HepG2 (cell line): ENCODE measurements at regions not wholly inside any gene's neighbourhood (a gene's known extent, or its start where the extent isn't known, plus 50 kb on each side); places are given as distances from the start of the nearest gene placed in this dataset.

Experiments
- ATAC-seq: fragments of 200-7000 bp; cut with Tn5 transposase; 3 replicates; pipeline ENCODE4 v1.9.1; 2020; ENCODE audit warnings: mild to moderate bottlenecking, moderate library complexity
- BruUV-seq: library from RNA; stranded (reverse); fragments of 400-500 nt; replicated peaks from 2 replicates; lab custom pipeline; 2021; lab: Mats Ljungman, UMichigan
- CTCF ChIA-PET: fragments of 300-600 bp; formaldehyde crosslinking; extraction: SDS; loops from one replicate; lab custom pipeline; 2021; ENCODE audit warnings: low total read pairs, inconsistent platforms, low intra/inter-chr PET ratio; lab: Yijun Ruan, JAX
- POLR2A ChIA-PET: fragments of 350-600 bp; sonication (Branson Sonifier 250); formaldehyde crosslinking; loops from one replicate; lab custom pipeline; 2020; ENCODE audit warnings: antibody characterized with exemption, inconsistent platforms; lab: Yijun Ruan, JAX
- DNase-seq: peaks from one replicate; pipeline ENCODE4 v3.0.0-alpha.2; 2015; ENCODE audit warnings: low spot score
- FAIRE-seq: peaks from 3 replicates; lab custom pipeline; 2011; peaks lifted over from hg19 to GRCh38; lab: Jason Lieb, UNC
- H2AFZ ChIP-seq: one replicate; pipeline ENCODE4 v1.6.1; 2011; ENCODE audit warnings: low read length, inconsistent platforms
- H3K27ac ChIP-seq: fragments of 300-600 bp; 3 replicates; pipeline ENCODE4 v1.8.0; 2011; ENCODE audit warnings: mixed run types, mild to moderate bottlenecking, mixed read lengths, low read length, inconsistent platforms; ENCODE audit not compliant: insufficient read depth; ENCODE audit errors: extremely low read length
- H3K27me3 ChIP-seq, 2 experiments: fragments of 200-600 bp in 1 of 2; 2 replicates in 1 of 2; 3 replicates in 1 of 2; pipeline versions ENCODE4 v1.6.0 to v1.8.0; 2011; ENCODE audit warnings: low read length in 2 of 2, mild to moderate bottlenecking in 2 of 2, moderate library complexity in 2 of 2, inconsistent platforms in 1 of 2; ENCODE audit not compliant: insufficient read depth in 2 of 2, control insufficient read depth in 1 of 2
- H3K36me3 ChIP-seq, 2 experiments: fragments of 200-600 bp in 1 of 2; replicated peaks in 1 of 2; 2 replicates in 1 of 2; 3 replicates in 1 of 2; pipeline versions ENCODE4 v1.5.1 to v1.8.0; 2011; ENCODE audit warnings: low read length in 2 of 2, inconsistent platforms in 1 of 2; ENCODE audit not compliant: insufficient read depth in 2 of 2, control insufficient read depth in 1 of 2
- H3K4me1 ChIP-seq: 2 replicates; pipeline ENCODE4 v1.5.1; 2012; ENCODE audit warnings: low read length, inconsistent platforms; ENCODE audit not compliant: insufficient read depth
- H3K4me2 ChIP-seq: 2 replicates; pipeline ENCODE4 v1.6.0; 2011; ENCODE audit warnings: low read depth, low read length, inconsistent platforms
- H3K4me3 ChIP-seq, 3 experiments: fragments of 200-600 bp in 1 of 3; sonication (generic), shearing (Covaris generic) in 1 of 3; replicated peaks in 1 of 3; 2 replicates each; pipeline ENCODE4 v1.5.1; 2011 to 2016; ENCODE audit warnings: low read length in 3 of 3, inconsistent platforms in 2 of 3, low read depth in 2 of 3, mild to moderate bottlenecking in 2 of 3, control low read depth in 1 of 3, mixed read lengths in 1 of 3; ENCODE audit not compliant: insufficient read depth in 1 of 3
- H3K79me2 ChIP-seq: one replicate; pipeline ENCODE4 v1.6.1; 2011; ENCODE audit warnings: low read length, inconsistent platforms; ENCODE audit not compliant: insufficient read depth
- H3K9ac ChIP-seq: 2 replicates; pipeline ENCODE4 v1.6.0; 2011; ENCODE audit warnings: mild to moderate bottlenecking, low read depth, low read length, inconsistent platforms; ENCODE audit not compliant: insufficient read depth
- H3K9me3 ChIP-seq: 2 replicates; pipeline ENCODE4 v1.5.1; 2012; ENCODE audit warnings: mild to moderate bottlenecking, low read length
- H4K20me1 ChIP-seq: 2 replicates; pipeline ENCODE4 v1.6.0; 2011; ENCODE audit warnings: inconsistent platforms, mild to moderate bottlenecking, low read length, moderate library complexity; ENCODE audit not compliant: insufficient read depth
- DRAP1 ChIP-seq: IDR thresholded peaks from 2 replicates; pipeline ENCODE4 v1.6.1; 2016; ENCODE audit warnings: missing genetic modification reagents, missing compliant biosample characterization
- GPN1 ChIP-seq: sonication (generic); formaldehyde crosslinking; IDR thresholded peaks from 2 replicates; pipeline ENCODE4 v1.5.1; 2020; ENCODE audit warnings: missing genetic modification reagents, borderline replicate concordance
- KLF9 ChIP-seq: IDR thresholded peaks from 2 replicates; pipeline ENCODE4 v1.6.1; 2016; ENCODE audit warnings: low read depth
- MXI1 ChIP-seq: IDR thresholded peaks from 3 replicates; pipeline ENCODE4 v1.6.1; 2012; ENCODE audit warnings: low read depth, low read length, inconsistent platforms, borderline replicate concordance
- TCF7 ChIP-seq: sonication (generic); IDR thresholded peaks from 2 replicates; pipeline ENCODE4 v1.6.1; 2016; ENCODE audit warnings: antibody characterized with exemption, low read depth
- TCF7L2 ChIP-seq: IDR thresholded peaks from 2 replicates; pipeline ENCODE4 v1.6.1; 2011; ENCODE audit warnings: mild to moderate bottlenecking, low read depth, low read length, moderate library complexity
- USF2 ChIP-seq, 2 experiments: sonication (generic) in 1 of 2; formaldehyde crosslinking in 1 of 2; IDR thresholded peaks; 2 replicates each; pipeline versions ENCODE4 v1.5.1 to v1.6.1; 2011 to 2020; ENCODE audit warnings: borderline replicate concordance in 1 of 2, low read depth in 1 of 2, low read length in 1 of 2, mild to moderate bottlenecking in 1 of 2, missing genetic modification reagents in 1 of 2, moderate library complexity in 1 of 2
- ZFP90 ChIP-seq: sonication (generic); formaldehyde crosslinking; IDR thresholded peaks from 2 replicates; pipeline ENCODE4 v1.8.0; 2022; ENCODE audit warnings: missing genetic modification reagents, mild to moderate bottlenecking, inconsistent platforms, borderline replicate concordance
- ZMAT3 ChIP-seq: sonication (generic); formaldehyde crosslinking; conservative IDR thresholded peaks from 2 replicates; pipeline ENCODE4 v1.7.0; 2021; ENCODE audit warnings: missing genetic modification reagents
- ZNF558 ChIP-seq: sonication (generic); formaldehyde crosslinking; IDR thresholded peaks from 2 replicates; pipeline ENCODE4 v1.9.0; 2022; ENCODE audit warnings: mild to moderate bottlenecking, missing genetic modification reagents, borderline replicate concordance
- ZZZ3 ChIP-seq: sonication (generic); formaldehyde crosslinking; IDR thresholded peaks from 2 replicates; pipeline ENCODE4 v1.4.0; 2020; ENCODE audit warnings: missing genetic modification reagents, mild to moderate bottlenecking, borderline replicate concordance
- WGBS: methylation state at CpG from one replicate; pipeline ENCODE4 v1.1.6; 2017; ENCODE audit warnings: low lambda C conversion rate; 5-methylcytosine and 5-hydroxymethylcytosine counted together
- in situ Hi-C: cut with HindIII; loops from 2 replicates; pipeline ENCODE4 v1.10.0; 2017; ENCODE audit warnings: low pct_unique_long_range_greater_than_20kb; ENCODE audit not compliant: extremely low pct_ligation_motif_present
- intact Hi-C: fragments of 100-400 bp; cut with micrococcal nuclease; formaldehyde crosslinking; loops from one replicate; pipeline ENCODE4 v1.10.0; 2022; ENCODE audit not compliant: unreplicated experiment
- TF ChIP-seq, protein P1 (sequence below): sonication (generic); formaldehyde crosslinking; conservative IDR thresholded peaks from 2 replicates; pipeline ENCODE4 v1.8.1; 2023; ENCODE audit warnings: missing genetic modification reagents
- TF ChIP-seq, protein P2 (sequence below): fragments of 450-650 bp; IDR thresholded peaks from 2 replicates; pipeline ENCODE4 v1.6.1; 2017

DNA sequence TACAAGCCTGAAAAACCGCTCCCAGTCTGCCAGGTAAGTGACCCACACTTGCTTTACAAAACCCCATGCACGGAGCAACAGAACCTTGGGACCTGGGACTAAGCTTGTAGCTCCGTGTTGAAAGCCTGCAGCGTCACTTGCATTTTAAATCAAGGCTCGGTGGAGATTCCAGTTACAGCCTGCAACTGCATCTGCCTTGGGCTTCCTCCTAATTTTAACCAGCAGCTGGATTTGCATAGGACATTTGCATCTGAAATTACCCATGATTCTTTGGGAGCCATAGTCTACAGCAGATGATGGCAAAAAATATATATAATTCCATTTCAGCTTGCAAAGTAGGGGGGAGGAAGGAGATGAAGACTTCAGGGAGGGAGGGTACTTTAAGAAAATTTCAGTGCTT is 62.4 kb upstream of the IGSF21 start:
- in situ Hi-C loops (no loop called here), intact Hi-C loops (no loop called here)
- Histone ChIP-seq H3K27me3 (peaks cover 0 to 4% of the 10 kb centered on the region in 2 experiments; a peak in 3 of 5 replicates), H4K20me1 (no peaks in the 10 kb centered on the region), H3K27ac (no peak overlapping the region), H3K79me2 (no peaks in the 10 kb centered on the region), H3K4me1 (no peaks in the 10 kb centered on the region), H3K9ac (no peak overlapping the region), H3K4me3 (no peak overlapping the region), H3K36me3 (no peaks in the 10 kb centered on the region), H3K4me2 (no peak overlapping the region), H3K9me3 (peaks cover 7% of the 10 kb centered on the region), H2AFZ (no peak overlapping the region)
- CTCF ChIA-PET = no interaction called here
- no peak for DNase-seq
- no peak for ATAC-seq
- no peak for FAIRE-seq
- WGBS = 30% methylated on average over 3 of the region's 5 CpGs
- POLR2A ChIA-PET = no interaction called here
- no peak for TF ChIP-seq ZMAT3
- no TSS peak for BruUV-seq

DNA sequence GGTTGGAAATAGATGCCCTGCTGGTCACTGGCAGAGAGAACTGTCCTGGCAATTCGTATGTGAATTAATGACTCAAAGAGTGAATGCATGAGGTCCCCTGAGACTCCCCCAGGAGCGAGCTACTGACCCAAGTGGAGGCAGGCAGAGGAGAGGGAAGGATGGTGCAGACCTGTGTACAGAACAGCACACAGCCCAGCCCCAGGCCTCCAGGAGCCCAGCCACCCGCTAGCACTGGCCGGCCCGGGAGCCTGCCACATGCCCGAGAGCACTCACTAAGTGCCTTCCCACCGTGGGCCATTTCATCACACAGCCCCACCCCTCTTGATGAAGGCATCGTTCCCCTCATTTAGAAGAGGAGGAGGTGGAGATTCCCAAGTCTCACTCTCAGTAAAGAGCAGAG is 62.0 kb upstream of the IGSF21 start:
- intact Hi-C loops (no loop called here), in situ Hi-C loops (no loop called here)
- Histone ChIP-seq H2AFZ (no peak overlapping the region), H3K4me2 (no peak overlapping the region), H3K36me3 (no peaks in the 10 kb centered on the region), H3K27ac (no peak overlapping the region), H3K4me1 (no peaks in the 10 kb centered on the region), H3K9me3 (peaks cover 7% of the 10 kb centered on the region), H3K79me2 (no peaks in the 10 kb centered on the region), H3K27me3 (peaks cover 0 to 4% of the 10 kb centered on the region in 2 experiments; a peak in 3 of 5 replicates), H4K20me1 (no peaks in the 10 kb centered on the region), H3K9ac (no peak overlapping the region), H3K4me3 (no peak overlapping the region)
- ChIA-PET CTCF (no interaction called here), POLR2A (no interaction called here)
- no peak for FAIRE-seq
- no peak for ATAC-seq
- no TSS peak for BruUV-seq
- 3% methylated on average over 2 of the region's 8 CpGs for whole genome bisulfite sequencing
- DNase-seq = no peak
- TF ChIP-seq TCF7 = no peak
- TF ChIP-seq ZZZ3 = no peak
- TF ChIP-seq KLF9 (CRISPR knock-in tag) = no peak
- no peak for TF ChIP-seq ZFP90 (CRISPR knock-in tag)
- no peak for TF ChIP-seq USF2 (IDR thresholded peaks at IDR 0.05; ENCODE audit: low read depth, low read length)
- TF ChIP-seq USF2 (CRISPR knock-in tag; IDR thresholded peaks at IDR 0.05; ENCODE audit: borderline replicate concordance) = no peak
- TF ChIP-seq ZNF558 (CRISPR knock-in tag) = no peak
- TF ChIP-seq, protein P1, sequence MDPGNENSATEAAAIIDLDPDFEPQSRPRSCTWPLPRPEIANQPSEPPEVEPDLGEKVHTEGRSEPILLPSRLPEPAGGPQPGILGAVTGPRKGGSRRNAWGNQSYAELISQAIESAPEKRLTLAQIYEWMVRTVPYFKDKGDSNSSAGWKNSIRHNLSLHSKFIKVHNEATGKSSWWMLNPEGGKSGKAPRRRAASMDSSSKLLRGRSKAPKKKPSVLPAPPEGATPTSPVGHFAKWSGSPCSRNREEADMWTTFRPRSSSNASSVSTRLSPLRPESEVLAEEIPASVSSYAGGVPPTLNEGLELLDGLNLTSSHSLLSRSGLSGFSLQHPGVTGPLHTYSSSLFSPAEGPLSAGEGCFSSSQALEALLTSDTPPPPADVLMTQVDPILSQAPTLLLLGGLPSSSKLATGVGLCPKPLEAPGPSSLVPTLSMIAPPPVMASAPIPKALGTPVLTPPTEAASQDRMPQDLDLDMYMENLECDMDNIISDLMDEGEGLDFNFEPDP = no peak
- no peak for TF ChIP-seq DRAP1 (CRISPR knock-in tag)
- TF ChIP-seq TCF7L2 = no peak
- TF ChIP-seq GPN1 (CRISPR knock-in tag) = no peak
- no peak for TF ChIP-seq MXI1
- TF ChIP-seq, protein P2, sequence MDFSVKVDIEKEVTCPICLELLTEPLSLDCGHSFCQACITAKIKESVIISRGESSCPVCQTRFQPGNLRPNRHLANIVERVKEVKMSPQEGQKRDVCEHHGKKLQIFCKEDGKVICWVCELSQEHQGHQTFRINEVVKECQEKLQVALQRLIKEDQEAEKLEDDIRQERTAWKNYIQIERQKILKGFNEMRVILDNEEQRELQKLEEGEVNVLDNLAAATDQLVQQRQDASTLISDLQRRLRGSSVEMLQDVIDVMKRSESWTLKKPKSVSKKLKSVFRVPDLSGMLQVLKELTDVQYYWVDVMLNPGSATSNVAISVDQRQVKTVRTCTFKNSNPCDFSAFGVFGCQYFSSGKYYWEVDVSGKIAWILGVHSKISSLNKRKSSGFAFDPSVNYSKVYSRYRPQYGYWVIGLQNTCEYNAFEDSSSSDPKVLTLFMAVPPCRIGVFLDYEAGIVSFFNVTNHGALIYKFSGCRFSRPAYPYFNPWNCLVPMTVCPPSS = no peak
